GM18505 (cell line): ENCODE measurements at regions not wholly inside any gene's neighbourhood (a gene's known extent, or its start where the extent isn't known, plus 50 kb on each side); places are given as distances from the start of the nearest gene placed in this dataset.
"Not testable (repeated sequence)": the region's sequence is repeated elsewhere in the genome, so short reads cannot be mapped to it uniquely, and the experiment has no call there.

Experiments
- ATAC-seq: cut with Tn5 transposase; IDR thresholded peaks from one replicate; pipeline ENCODE4 v1.9.1; 2021; ENCODE audit not compliant: unreplicated experiment
- POLR2A ChIP-seq: IDR thresholded peaks from 4 replicates; pipeline ENCODE4 v1.6.1; 2011; ENCODE audit warnings: borderline replicate concordance; ENCODE audit not compliant: insufficient read depth, insufficient read length; ENCODE audit errors: extremely low read depth

DNA sequence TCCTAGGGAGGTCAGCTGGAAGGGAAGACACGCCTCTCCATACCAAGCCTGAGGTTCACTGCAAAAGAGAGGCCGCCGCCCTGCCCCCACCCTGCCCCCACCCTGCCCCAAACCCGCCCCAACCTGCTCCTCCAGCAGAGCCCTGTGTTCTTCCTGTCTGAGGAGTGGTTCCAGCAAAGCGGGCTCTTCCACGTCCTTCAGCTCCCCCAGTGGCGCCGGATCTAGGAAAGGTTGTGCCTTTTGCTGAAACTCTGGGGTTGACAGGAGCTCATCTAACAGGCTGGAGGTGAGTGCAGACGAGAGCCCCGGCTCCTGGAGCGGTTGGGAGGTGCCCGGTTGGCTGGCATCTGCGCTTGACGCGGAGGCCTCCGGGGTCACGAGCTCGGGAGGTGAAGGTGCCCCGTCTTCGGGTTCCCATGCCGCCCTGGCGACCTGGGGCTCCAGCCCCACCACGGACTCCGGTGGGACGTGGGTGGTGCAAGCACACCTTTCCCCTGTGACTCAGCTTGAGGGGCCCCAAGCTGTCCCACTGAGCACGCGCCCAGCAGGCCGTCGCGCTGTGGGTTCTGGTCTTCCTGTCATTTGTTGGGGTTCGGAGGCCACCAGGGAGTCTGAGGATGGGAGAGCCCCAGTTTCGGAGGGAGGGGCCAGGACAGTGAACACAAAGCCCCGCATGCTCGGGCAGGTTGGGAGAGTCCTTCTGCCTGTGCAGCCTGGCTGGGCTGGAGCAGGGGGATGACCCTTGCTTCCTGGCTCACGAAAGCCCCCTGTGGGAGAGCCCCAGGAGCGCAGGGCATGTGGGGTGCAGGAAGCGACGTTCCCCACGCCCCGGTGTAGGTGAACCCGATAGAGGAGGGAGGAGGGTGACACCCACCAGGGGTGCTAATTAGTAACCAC lies 1467.1 kb downstream of the FOXD4L5 start:
- TF ChIP-seq POLR2A: no peak
- peak; percentile 63 for ATAC-seq

DNA sequence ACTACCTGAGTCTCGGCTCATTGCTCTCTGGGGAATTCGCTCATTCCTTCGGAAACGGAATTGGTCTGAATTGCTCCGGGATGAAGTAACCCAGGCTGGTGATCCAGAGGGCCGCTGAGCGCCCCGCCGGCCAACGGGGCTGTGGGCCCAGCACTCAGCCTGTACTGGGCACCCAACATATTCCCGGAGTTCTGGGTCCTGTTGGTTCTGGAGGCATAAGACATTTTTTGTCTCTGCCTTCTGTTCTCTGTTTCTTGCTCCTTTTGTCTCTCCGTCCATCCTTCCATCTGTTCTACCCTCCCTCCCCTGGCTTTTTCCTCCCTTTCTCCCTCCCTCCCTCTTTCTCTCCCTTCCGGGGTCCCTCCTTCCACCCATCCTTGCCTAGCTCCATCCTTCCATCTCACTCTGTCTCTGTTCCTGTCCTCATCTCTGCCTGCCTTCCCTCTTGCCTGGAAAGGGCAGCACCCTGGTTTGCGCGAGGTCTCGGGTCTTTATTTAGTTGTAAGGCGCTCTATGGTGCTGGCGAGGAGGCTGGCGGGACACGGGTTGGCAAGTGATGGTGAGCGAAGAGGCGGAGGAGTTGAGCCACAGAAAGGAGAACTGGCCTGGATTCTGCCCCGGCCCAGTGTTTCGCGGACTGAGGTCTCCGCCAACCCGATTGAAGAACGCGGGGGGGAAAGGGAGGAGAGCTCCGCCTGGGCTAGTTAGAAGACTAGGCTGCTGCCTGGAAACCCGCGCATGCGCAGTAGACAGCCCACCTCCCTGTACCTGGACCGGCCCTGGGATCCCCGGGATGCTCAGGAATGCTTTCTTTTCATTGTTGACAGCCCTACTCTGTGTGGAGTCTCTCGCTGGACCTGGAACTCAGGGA lies 1468.0 kb downstream of the FOXD4L5 start:
- TF ChIP-seq POLR2A: peak; percentile 60
- peak; percentile 62 for ATAC-seq

DNA sequence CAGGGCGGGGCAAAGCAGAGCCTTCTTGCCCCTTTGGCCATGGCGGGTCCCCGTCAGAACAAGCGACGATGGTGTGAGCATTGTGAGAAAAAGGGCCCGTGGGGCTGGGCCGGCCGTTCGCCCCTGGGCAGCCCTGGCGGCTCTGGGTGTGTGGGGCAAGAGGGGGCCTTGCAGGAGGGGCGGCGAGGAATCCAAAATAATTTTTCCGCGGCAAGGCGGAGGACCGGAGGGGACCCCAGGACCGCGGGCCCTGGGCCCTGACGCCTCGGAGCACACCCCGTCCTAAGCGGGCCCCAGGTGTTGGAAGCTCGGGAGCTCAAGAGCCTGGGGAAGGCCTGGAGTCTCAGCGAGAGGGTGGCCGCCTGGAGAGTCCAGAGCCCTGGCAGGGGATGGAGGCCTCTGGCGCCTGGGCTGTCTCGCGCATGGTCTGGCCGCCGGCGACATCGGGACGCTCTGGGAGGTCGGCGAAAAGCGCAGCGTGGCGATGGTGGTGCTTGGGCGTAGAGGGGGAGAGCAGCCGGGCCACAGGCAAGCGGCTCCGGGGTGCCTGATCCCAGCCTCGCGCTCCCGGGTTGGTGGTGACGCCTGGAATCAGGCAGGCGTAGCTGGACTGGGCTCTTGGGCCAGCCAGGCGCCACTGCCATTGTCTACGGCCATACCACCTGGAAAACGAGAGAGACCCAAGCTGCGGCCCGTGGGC lies 1469.9 kb downstream of the FOXD4L5 start:
- ATAC-seq: not testable (repeated sequence)

DNA sequence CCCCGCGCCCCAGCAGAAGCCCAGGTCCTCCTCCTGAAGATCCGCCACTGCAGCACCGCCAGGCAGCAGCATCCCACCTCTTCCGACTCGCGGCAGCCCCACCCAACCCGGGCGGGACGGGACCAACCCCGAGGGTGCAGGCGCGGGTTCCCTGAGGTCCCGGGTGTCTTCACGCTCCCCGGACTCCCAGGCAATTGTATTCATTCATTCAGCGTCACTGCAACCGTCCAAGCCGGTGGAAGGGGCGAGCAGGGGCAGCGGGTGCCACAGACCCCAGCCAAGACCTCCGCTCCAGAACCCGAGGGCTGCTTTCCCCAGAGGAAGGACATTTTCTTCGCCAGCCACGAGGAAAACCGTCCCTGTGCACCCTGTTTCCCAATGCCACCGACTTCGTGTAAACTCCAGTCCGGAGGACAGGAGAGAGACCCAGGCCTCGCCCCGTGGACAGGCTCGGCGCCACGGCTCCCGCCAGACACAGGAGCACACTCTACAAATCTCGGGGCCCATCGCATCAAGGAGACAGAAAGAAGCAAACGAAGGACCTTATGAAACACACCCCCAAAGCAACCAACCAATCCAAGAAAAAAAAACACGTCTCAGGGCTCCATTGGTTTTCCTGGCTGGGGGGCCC lies 1471.5 kb downstream of the FOXD4L5 start:
- not testable (repeated sequence) for ATAC-seq

DNA sequence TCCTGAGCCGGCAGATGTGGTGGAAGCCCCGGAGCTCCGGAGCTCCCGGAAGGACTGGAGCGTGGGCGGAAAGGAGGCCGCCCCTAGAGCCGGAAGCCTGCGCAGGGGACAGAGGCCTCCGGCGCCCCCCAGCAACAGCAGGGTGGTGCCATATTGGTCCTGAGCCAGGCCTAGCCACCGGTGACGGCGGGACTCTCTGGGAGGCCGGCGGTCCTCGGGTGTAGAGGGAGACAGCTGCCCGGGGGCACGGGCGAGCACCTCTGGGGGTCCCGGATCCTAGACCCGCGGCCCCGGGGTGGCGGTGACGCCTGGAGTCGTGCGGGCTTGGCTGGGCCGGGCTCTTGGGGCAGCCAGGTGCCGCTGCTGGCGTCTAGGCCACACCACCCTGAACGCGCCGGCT lies 1472.2 kb downstream of the FOXD4L5 start:
- peak; percentile 63 for ATAC-seq

DNA sequence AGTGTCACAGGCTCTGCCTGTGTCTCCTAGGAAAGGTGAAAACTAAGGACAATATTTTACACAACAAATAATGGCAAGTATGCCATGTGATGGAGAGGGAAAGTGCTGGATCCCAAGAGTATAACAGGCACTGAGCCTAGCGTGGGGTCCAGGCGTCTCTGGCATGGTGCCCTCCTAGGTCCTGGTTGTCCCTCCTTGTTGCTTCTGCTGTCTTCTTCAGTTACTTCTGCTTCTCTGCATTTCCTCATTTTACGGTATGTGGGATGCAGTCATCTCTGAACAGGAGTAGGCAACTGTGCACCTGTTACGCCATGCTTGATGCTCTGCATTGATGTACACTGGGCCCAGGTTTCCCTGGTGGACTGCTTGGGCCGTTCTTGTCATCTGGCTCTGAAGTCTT lies 1480.8 kb downstream of the FOXD4L5 start:
- not testable (repeated sequence) for ATAC-seq

DNA sequence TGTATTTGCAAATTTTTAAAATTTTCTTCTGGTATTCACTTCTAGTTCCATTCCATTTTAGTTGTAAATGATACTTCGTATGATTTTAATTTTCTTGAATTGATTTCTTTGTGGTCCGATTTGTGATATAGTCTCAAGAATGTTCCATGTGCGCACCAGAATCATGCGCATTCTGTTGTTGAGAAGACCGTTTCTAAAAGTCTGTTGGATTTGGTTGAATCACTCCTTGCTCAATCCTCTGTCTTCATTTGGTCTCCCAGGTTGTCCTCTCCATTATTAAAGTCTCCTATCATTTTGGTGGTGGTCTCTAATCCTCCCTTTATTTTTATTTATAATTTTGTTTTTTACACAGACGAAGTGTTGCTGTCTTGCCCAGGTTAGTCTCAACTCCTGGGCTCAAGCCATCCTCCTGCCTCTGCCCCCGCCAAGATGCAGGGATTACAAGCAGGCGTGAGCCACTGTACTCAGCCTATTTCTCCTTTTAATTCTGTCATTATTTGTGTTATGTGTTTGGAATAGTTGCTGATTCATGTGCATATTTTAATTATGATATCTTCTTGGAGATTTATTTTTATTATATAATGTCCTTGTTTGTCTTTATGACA lies 1490.8 kb downstream of the FOXD4L5 start:
- not testable (repeated sequence) for ATAC-seq

DNA sequence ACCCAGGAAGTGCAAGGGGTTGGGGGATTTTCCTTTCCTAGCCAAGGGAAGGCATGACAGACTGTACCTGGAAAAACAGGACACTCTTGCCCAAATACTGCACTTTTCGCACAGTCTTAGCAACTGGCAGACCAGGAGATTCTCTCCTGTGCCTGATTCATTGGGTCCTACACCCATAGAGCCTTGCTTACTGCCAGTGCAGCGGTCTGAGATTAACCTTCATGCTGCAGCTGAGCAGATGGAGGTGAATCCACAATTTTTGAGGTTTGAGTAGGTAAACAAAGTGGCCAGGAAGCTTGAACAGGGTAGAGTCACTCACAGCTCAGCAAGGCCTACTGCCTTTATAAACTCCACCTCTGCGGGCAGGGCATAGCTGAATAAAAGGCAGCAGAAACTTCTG lies 1497.6 kb downstream of the FOXD4L5 start:
- ATAC-seq: not testable (repeated sequence)

DNA sequence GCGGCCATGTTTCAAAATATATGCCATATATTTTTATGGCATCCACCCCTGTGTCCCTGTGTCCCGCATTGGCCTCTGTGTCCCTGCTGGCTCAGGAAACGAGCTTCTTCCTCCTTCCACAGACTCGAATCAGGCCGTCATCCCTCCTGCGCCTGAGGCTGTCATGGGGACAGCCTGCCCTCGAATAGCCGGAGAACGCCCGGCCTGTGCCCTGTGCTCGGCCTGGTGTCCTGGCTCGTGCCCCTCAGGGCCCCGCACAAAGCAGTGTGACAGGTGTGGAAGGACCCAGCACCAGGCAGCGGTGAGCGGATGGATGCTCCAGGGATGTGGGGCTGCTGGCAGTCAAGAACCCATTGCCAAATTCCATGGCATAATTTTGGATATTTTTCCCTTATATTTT lies 1500.0 kb downstream of the FOXD4L5 start:
- not testable (repeated sequence) for ATAC-seq

DNA sequence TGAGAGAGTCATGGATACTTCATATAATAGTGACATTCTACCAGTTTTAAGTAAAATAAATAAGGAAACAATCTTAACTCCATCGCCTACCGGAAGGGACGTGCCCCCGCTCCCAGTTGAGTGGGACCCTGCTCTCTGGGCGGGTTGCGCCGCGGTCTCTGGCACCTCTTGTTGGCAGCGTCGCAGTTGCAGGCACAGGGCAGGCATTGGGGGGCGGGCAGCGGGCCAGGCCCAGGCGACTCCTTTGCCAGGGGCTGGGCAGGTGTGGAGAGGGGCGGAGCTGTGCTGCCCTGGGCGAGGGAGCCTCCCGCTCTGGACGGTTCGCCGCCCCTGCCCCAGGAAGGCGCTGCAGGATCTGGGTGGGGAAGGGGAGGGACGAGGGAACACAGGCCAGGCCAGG lies 1500.6 kb downstream of the FOXD4L5 start:
- not testable (repeated sequence) for ATAC-seq

DNA sequence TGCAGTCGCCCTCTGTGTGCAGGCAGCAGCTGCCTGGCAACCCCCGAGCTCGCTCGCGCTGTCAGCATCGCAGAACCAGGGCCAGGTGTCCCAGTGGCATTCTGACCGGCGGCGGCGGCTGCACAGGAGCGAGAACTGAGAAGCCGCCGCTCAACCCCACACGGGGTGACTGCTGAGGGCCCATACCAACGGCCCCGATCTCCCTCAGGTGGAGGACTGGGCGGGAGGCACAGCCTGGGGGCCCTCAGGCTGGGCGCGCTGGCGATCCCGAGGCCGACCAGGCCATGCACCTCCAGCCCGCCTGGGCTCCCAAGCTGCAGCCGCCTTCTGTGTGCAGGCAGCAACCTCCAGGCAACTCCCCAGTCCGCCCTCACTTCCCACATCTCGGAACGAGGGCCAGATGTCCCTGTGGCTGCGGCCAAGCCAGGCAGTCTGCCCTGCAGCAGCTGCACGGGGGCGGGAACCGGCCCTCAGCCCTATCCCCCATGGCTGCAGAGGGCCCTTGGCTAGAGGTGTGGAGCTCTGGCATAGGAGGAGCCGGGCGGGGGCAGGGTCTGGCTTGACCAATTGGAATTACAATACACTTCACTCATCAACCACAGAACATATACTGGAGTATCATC lies 1503.1 kb downstream of the FOXD4L5 start:
- ATAC-seq: peak; percentile 41

DNA sequence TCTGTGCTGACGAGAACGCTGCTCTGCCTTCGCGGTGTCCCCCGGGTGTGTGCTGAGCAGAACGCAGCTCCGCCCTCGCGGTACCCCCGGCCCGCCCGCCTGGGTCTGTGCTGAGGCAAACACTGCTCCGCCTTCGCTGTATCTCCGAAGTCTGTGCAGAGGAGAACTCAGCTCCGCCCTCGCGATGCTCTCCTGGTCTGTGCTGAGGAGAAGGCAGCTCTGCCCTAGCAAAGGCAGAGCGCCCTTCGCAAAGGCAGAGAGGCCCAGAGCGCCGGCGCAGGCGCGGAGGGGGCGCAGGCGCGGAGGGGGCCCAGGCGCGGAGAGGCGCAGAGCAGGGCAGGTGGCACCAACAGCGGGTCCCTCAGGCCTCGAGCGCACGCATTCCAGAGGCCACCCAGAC lies 1503.6 kb downstream of the FOXD4L5 start:
- ATAC-seq: peak; percentile 98

DNA sequence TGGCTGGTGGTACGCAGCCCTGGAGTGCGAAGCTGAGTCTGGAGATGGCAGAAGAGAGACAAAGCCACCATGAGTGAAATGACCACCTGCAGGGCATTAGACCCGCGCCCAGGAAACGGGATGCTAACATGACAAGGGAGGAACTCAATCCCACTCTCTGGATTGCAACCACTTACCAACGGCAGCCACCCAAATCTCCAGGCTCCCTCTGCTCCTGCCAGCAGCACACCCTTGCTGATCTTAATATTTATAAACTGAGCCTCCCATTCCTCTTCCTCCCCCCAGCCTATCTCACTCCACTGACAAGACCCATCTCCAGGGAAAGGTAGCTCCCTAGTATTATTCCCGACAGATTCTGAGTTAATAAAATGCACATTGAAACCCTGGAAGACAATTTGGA lies 1508.8 kb downstream of the FOXD4L5 start:
- ATAC-seq: not testable (repeated sequence)

DNA sequence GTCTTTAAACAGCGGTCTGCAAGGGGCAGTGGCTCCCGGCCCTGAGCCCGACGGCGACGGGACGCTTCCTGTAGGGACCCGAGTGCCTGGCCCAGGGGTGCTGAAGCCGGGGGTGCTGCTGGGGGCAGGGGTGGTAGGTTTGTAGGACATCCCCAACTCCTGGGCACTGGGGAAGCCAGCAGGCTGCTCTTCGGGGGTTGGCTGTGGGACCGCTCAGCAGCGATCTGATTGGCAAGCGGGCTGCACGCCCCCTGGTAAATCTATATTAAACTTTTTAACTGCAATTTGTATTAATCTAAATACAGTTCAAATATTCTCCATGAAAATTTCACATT lies 1510.0 kb downstream of the FOXD4L5 start:
- not testable (repeated sequence) for ATAC-seq

DNA sequence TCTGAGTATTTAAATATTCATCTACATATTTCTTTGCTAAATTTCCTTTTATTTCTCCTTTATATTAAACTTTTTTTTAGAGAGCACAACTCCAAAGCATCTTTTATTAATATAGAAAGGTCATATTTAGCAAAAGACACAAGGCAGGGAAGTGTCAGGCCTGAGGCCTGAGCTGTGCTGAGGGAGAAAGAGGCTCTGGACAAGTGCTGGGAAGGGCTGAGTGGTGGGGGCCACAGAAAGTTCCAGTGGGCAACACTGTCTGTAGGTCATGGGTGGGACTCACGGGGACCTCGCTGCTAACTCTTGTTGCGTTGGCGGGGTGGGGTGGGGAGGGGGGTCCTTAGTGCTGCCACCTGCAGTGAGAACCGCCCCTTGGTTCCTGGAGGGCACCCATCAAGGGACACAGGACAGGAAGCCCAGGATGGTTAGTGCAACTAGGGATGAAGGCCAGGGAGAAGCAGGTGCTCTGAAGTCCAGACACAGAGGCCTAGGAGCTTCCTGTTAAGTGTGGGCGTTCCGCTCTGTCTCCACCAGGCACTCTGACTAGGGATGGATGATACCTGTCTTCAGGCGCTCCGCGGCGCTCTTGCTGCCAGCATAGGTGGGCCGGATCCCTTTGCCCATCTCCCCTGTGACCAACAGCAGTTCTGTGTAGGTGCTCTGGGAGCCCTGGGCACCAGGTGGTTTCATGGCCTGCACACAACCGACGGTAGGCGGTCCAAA lies 1510.5 kb downstream of the FOXD4L5 start:
- not testable (repeated sequence) for ATAC-seq

DNA sequence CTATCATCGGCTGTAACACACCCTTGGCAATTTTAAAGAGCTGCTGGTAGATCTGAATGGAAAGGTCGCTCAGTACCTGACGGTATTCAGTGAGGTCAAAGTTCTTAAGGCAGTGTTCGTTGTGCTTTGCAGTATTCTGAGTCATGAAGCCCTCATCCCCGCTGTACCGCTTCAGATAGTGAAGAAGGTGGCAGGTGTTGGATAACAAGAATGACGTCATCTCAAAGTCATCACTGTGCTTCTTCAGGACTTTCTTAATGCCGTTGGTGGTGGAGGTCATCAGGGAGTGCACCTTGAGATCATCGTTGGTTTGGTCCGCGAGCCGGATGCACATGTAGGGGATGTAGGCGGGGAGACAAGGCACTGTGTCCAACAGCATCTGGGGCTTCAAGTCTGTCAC lies 1522.8 kb downstream of the FOXD4L5 start:
- ATAC-seq: not testable (repeated sequence)

DNA sequence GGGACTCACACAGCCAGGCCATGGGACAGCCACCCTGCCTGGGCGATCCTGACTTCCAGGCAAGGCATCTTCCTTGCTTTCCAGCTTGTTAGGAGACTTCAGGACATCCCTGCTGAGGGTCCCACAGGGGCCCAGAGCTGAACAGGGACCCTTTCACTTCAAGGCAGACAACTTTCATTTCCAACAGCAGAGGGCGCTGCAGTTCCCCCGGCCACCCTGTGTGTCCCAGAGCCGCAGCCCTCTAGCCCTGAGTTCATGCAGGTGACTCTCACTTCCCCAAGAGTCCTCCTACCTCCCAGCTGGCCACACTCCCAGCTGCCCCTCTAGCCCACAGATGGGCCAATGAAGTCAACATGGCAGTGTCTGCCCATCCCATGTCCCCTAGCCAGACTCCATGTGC lies 1556.0 kb downstream of the FOXD4L5 start:
- ATAC-seq: not testable (repeated sequence)
